Kidney epithelial cell (primary cell): ENCODE measurements at regions not wholly inside any gene's neighbourhood (a gene's known extent, or its start where the extent isn't known, plus 50 kb on each side); places are given as distances from the start of the nearest gene placed in this dataset.
"Not testable (repeated sequence)": the region's sequence is repeated elsewhere in the genome, so short reads cannot be mapped to it uniquely, and the experiment has no call there.

Experiments
- DNase-seq: peaks from one replicate; pipeline ENCODE4 v3.0.0-alpha.2; 2010; ENCODE audit warnings: low read depth
- H3K27me3 ChIP-seq: 2 replicates; pipeline ENCODE4 v1.6.0; 2011; ENCODE audit warnings: low read length; ENCODE audit not compliant: control insufficient read depth, insufficient read depth
- H3K36me3 ChIP-seq: 2 replicates; pipeline ENCODE4 v1.5.1; 2011; ENCODE audit warnings: low read length; ENCODE audit not compliant: control insufficient read depth, insufficient read depth
- H3K4me3 ChIP-seq: 2 replicates; pipeline ENCODE4 v1.5.1; 2011; ENCODE audit warnings: low read depth, mild to moderate bottlenecking, control low read depth, low read length
- CTCF ChIP-seq: IDR thresholded peaks from 2 replicates; pipeline ENCODE4 v1.5.1; 2011; ENCODE audit warnings: mild to moderate bottlenecking, moderate library complexity, low read length, control low read depth, inconsistent platforms; ENCODE audit not compliant: insufficient read depth, poor library complexity, severe bottlenecking

- not testable (repeated sequence) for H3K36me3 ChIP-seq, H3K4me3 ChIP-seq
Observed at GRCh38 chr2:89767058-89767457, 1075.6 kb downstream of the RPIA start.

DNA sequence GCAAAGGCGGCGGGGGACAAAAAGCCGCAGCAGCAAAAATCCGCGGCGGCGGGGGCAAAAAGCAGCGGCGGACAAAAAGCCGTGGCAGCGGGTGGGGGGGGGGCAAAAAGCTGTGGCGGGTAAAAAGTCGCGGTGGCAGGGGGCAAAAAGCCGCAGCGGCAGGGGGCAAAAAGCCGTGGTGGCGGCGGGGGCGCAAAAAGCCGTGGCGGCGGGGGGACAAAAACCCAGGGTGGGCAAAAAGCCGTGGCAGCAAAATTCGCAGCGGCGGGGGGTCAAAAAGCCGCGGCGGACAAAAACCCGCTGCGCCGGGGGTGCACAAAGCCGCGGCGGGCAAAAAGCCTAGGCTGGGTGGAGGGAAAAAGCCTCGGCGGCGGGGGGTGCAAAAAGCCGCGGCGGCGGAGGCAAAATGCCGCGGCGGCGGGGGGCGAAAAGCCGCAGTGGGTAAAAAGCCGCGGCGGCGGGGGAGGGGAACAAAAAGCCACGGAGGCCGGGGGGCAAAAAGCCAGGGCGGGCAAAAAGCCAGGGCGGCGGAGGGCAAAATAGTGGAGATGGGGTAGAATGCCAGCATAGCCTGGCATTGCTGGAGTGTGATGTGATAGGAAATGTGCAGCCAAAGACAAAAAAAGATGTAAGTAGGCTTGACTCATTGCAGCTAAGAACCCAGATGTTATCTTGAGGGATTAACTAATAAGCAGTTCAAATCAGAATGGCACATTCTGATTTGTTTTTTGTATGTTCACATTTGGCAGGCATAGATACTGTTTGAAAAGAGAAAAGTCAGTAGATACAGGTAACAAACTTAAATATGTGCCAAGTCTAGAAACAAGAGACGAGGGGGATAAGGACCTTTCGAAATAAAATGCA is 1076.3 kb downstream of the RPIA start:
- Histone ChIP-seq H3K36me3 (no peaks in the 10 kb centered on the region), H3K27me3 (peaks cover 13% of the 10 kb centered on the region), H3K4me3 (no peak overlapping the region)
- no peak for DNase-seq
- no peak for TF ChIP-seq CTCF

More at GRCh38 chr2:89767058-89767457, 1075.6 kb downstream of the RPIA start:
- peaks cover 13% of the 10 kb centered on the region for H3K27me3 ChIP-seq
- DNase-seq: not testable (repeated sequence)

- no peaks in the 10 kb centered on the region for H3K27me3 ChIP-seq
- H3K36me3 ChIP-seq: no peaks in the 10 kb centered on the region
- DNase-seq: no peak
- no peak for TF ChIP-seq CTCF
- no peak overlapping the region for H3K4me3 ChIP-seq
Observed at GRCh38 chr2:89775885-89776284, 1084.4 kb downstream of the RPIA start.

GRCh38 chr2:89780318-89780717 is 1088.8 kb downstream of the RPIA start:
- Histone ChIP-seq H3K27me3 (no peaks in the 10 kb centered on the region), H3K4me3 (no peak overlapping the region), H3K36me3 (no peaks in the 10 kb centered on the region)
- peak; percentile 4 for DNase-seq
- TF ChIP-seq CTCF: no peak

- DNase-seq: no peak
- H3K4me3 ChIP-seq: no peak overlapping the region
- no peaks in the 10 kb centered on the region for H3K27me3 ChIP-seq
- TF ChIP-seq CTCF: no peak
- H3K36me3 ChIP-seq: no peaks in the 10 kb centered on the region
Observed at GRCh38 chr2:89781962-89782361, 1090.5 kb downstream of the RPIA start.

DNA sequence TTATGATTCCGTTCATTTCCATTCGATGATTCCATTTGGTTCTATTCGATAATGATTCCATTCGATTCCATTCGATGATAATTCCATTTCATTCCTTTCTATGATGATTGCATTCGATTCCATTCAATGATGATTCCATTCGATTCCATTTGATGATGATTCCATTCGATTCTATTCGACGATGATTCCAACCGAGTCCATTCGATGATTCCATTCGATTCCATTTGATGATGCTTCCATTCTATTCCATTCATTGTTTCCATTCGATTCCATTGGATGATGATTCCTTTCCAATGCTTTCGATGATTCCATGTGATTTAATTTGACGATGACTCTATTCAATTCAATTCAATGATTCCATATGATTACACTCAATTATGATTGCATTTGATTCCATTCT is 1093.5 kb downstream of the RPIA start:
- H3K4me3 ChIP-seq: no peak overlapping the region
- no peaks in the 10 kb centered on the region for H3K36me3 ChIP-seq
- no peak for TF ChIP-seq CTCF
- DNase-seq: no peak
- no peaks in the 10 kb centered on the region for H3K27me3 ChIP-seq

DNA sequence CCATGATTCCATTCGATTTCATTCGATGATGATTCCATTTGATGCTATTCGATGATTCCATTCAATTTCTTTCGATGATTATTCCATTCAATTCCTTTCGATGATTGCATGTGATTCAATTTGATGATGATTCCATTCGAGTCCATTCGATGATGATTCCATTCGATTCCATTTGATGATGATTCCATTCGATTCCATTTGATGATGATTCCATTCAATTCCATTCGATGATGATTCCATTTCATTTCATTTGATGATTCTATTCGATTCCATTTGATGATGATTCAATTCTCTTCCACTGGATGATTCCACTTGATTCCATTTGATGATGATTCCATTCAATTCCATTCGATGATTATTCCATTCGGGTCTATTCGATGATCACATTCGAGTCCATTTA is 1094.1 kb downstream of the RPIA start:
- not testable (repeated sequence) for H3K27me3 ChIP-seq, H3K36me3 ChIP-seq, DNase-seq, H3K4me3 ChIP-seq

- H3K4me3 ChIP-seq, H3K36me3 ChIP-seq, DNase-seq, H3K27me3 ChIP-seq: not testable (repeated sequence)
Observed at GRCh38 chr2:89786642-89787041, 1095.2 kb downstream of the RPIA start.

- H3K27me3 ChIP-seq, H3K36me3 ChIP-seq, DNase-seq, H3K4me3 ChIP-seq: not testable (repeated sequence)
Observed at GRCh38 chr2:89795530-89795929, 1104.1 kb downstream of the RPIA start.
